ENCODE measurements at regions not wholly inside any gene's neighbourhood (a gene's known extent, or its start where the extent isn't known, plus 50 kb on each side); places are given as distances from the start of the nearest gene placed in this dataset.

DNA sequence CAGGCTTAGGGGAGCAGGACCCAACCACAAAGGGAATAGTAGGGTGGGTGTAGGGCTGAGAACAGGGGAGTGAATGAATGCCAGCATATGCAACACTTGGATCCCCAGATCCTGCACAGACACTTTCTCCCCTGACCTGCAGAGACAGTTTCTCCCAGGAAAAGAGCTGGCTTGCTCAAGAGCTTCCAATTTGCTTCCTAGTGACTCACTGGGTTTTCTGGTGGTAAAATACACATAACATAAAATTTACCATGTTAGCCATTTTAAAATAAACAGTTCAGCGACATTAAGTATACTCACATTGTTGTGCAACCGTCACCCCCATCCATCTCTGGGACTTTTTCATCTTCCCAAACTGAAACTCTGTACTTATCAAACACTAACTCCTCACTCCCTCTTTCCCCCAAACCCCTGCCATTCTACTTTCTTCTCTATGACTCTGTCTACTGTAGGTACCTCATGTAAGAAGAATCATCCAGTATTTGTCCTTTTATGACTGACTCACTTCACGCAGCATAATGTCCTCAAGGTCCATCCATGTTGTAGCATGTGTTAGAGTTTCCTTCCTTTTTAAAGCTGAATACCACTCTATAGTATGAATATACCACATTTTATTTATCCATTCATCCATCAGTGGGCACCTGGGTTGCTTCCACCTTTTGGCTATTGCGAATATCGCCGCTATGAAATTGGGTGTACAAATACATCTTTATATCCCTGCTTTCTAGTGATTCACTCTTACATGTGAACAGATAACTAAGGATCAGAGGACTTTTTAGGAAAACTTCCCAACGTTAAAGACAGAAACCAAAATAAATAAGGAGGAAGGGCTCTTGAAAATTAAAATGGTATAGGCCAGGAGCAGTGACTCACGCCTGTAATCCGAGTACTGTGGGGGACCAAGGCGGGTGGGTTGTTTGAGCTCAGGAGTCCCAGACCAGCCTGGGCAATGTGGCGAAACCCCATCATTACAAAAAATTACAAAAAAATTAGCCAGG lies 95.6 kb upstream of the TJP1 start:
- Mint-ChIP-seq H3K27me3 (ENCODE audit: low read depth) (no peaks in the 10 kb centered on the region), H3K9me3 (ENCODE audit: low read depth) (no peaks in the 10 kb centered on the region), H3K4me3 (ENCODE audit: unreplicated experiment) (no peak overlapping the region), H3K36me3 (ENCODE audit: low read depth) (no peaks in the 10 kb centered on the region), H3K4me1 (ENCODE audit: low read depth) (peaks cover 43% of the 10 kb centered on the region), H3K27ac (ENCODE audit: unreplicated experiment) (no peak overlapping the region)
- TF ChIP-seq, protein P1, sequence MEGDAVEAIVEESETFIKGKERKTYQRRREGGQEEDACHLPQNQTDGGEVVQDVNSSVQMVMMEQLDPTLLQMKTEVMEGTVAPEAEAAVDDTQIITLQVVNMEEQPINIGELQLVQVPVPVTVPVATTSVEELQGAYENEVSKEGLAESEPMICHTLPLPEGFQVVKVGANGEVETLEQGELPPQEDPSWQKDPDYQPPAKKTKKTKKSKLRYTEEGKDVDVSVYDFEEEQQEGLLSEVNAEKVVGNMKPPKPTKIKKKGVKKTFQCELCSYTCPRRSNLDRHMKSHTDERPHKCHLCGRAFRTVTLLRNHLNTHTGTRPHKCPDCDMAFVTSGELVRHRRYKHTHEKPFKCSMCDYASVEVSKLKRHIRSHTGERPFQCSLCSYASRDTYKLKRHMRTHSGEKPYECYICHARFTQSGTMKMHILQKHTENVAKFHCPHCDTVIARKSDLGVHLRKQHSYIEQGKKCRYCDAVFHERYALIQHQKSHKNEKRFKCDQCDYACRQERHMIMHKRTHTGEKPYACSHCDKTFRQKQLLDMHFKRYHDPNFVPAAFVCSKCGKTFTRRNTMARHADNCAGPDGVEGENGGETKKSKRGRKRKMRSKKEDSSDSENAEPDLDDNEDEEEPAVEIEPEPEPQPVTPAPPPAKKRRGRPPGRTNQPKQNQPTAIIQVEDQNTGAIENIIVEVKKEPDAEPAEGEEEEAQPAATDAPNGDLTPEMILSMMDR (IDR thresholded peaks at IDR 0.05): no peak
- no peak for DNase-seq (ENCODE audit: low spot score)

DNA sequence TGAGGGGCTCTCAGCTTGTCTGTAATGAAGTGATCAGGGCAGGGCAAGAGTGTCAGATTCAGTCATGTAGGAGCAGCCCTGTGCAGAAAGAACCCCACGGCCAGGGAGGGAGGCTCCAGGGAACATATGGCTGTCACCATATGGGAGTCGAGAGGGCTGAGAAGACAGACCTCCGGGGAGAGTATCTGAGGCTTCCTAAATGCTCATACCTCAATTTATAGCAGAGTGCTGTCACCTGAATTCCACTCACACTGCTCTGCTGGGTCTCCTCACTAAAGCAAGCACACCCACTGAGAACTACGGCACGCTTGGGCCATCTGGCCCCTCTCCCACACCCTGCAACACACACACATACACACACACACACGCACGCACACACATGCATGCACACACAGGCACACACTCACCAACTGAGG lies 92.3 kb upstream of the TJP1 start:
- TF ChIP-seq, protein P1 (IDR thresholded peaks at IDR 0.05): no peak
- H3K9me3 Mint-ChIP-seq (ENCODE audit: low read depth): peaks cover 9% of the 10 kb centered on the region
- H3K4me1 Mint-ChIP-seq (ENCODE audit: low read depth): peaks cover 34% of the 10 kb centered on the region
- no peaks in the 10 kb centered on the region for H3K27me3 Mint-ChIP-seq (ENCODE audit: low read depth)
- no peak for DNase-seq (ENCODE audit: low spot score)
- no peak overlapping the region for H3K4me3 Mint-ChIP-seq (ENCODE audit: unreplicated experiment)
- no peak overlapping the region for H3K27ac Mint-ChIP-seq (ENCODE audit: unreplicated experiment)
- H3K36me3 Mint-ChIP-seq (ENCODE audit: low read depth): no peaks in the 10 kb centered on the region

DNA sequence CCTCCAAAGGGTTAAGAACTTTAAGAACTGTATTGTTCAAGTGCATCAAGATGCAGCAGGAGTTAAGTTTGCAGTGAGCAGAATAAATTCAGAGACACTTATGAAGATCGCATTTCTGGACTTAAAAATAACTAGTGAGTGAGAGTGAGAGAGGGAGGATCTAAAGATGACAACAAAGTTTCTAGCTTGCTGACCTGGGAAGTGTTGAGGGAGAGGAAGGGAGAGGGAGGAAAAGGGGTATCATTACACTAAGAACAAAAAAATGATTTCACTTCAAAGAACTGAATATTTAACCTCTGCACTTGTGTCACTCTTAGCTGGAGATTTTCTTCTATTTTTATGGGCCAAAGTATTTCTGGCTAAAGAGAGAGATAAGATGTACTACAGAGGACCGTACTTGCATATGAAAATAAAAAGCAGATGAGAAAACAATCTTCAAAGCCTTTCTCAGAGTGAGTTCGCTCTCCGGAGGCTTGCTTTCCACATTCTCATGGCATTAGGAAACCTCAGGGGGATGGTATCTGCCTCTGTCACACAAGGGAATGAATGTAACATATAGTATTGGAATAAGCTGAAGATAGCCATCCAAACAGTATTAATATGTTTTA lies 91.4 kb upstream of the TJP1 start:
- Mint-ChIP-seq H3K27me3 (ENCODE audit: low read depth) (no peaks in the 10 kb centered on the region), H3K4me1 (ENCODE audit: low read depth) (peaks cover 34% of the 10 kb centered on the region), H3K36me3 (ENCODE audit: low read depth) (no peaks in the 10 kb centered on the region), H3K4me3 (ENCODE audit: unreplicated experiment) (peak overlapping the region; percentile 3), H3K9me3 (ENCODE audit: low read depth) (peaks cover 9% of the 10 kb centered on the region), H3K27ac (ENCODE audit: unreplicated experiment) (peak overlapping the region; percentile 42)
- TF ChIP-seq, protein P1 (IDR thresholded peaks at IDR 0.05): no peak
- DNase-seq (ENCODE audit: low spot score): no peak

DNA sequence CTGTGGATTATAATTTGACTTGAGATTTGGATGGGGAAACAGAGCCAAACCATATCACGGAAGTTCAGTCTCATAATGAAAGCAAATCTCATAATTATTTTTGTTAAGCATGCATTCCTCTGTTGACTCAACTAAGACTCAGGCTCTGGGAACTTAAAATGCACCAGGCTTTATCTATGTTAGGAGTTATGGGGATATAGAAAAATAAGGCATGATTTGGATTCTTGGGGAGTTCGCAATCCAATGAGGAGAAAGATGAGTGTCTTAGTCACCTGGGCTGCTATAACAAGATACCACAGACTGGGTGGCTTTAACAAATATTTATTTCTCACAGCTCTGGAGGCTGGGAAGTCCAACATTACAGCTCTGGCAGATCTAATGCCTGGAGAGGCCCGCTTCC lies 89.4 kb upstream of the TJP1 start:
- Mint-ChIP-seq H3K27me3 (ENCODE audit: low read depth) (no peaks in the 10 kb centered on the region), H3K4me3 (ENCODE audit: unreplicated experiment) (no peak overlapping the region), H3K27ac (ENCODE audit: unreplicated experiment) (no peak overlapping the region), H3K36me3 (ENCODE audit: low read depth) (no peaks in the 10 kb centered on the region), H3K9me3 (ENCODE audit: low read depth) (peaks cover 9% of the 10 kb centered on the region), H3K4me1 (ENCODE audit: low read depth) (peaks cover 22% of the 10 kb centered on the region)
- no peak for DNase-seq (ENCODE audit: low spot score)
- TF ChIP-seq, protein P1 (IDR thresholded peaks at IDR 0.05): no peak

DNA sequence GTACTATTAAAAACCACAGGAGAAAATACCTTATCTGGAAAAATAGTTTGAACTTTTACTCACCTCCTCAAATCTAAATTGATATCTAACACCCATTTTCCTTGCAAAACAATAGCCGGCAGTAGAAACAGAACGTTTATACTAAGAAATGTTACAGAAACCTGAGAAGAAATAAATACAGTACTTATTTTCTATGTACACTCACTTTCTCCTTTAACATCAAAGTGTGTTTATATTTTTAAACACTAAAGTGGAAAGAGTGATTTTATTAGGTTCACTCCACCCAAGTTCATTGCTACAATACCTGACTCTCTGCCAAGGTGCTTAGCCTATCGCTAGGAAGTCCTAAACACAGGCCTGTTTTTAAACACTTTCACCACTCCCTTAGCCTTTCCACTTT lies 87.8 kb upstream of the TJP1 start:
- Mint-ChIP-seq H3K36me3 (ENCODE audit: low read depth) (no peaks in the 10 kb centered on the region), H3K27me3 (ENCODE audit: low read depth) (no peaks in the 10 kb centered on the region), H3K4me1 (ENCODE audit: low read depth) (peaks cover 22% of the 10 kb centered on the region), H3K9me3 (ENCODE audit: low read depth) (peaks cover 9% of the 10 kb centered on the region), H3K4me3 (ENCODE audit: unreplicated experiment) (no peak overlapping the region), H3K27ac (ENCODE audit: unreplicated experiment) (no peak overlapping the region)
- TF ChIP-seq, protein P1 (IDR thresholded peaks at IDR 0.05): no peak
- DNase-seq (ENCODE audit: low spot score): no peak

Measured in chondrocyte (in vitro differentiated cells).